Neural cell (in vitro differentiated cells): ENCODE measurements at regions not wholly inside any gene's neighbourhood (a gene's known extent, or its start where the extent isn't known, plus 50 kb on each side); places are given as distances from the start of the nearest gene placed in this dataset.

Source experiments
- EP300 ChIP-seq: fragments of 450-650 bp; conservative IDR thresholded peaks from 2 replicates; pipeline ENCODE4 v1.6.1; 2014; ENCODE audit warnings: antibody characterized with exemption, mild to moderate bottlenecking, moderate library complexity; ENCODE audit not compliant: poor library complexity, severe bottlenecking
- EZH2 ChIP-seq: fragments of 200-600, 300-800 bp; shearing (Covaris generic), sonication (generic); IDR thresholded peaks from 2 replicates; pipeline ENCODE4 v1.6.1; 2014; ENCODE audit warnings: antibody characterized with exemption, low read length, borderline replicate concordance, mild to moderate bottlenecking; ENCODE audit not compliant: insufficient read depth, poor library complexity, severe bottlenecking
- MXI1 ChIP-seq: fragments of 450-650 bp; conservative IDR thresholded peaks from 2 replicates; pipeline ENCODE4 v1.6.1; 2014; ENCODE audit warnings: antibody characterized with exemption, mild to moderate bottlenecking; ENCODE audit not compliant: poor library complexity, severe bottlenecking
- POLR2AphosphoS5 ChIP-seq: IDR thresholded peaks from 2 replicates; pipeline ENCODE4 v1.6.1; 2012
- RAD21 ChIP-seq: fragments of 450-650 bp; conservative IDR thresholded peaks from 2 replicates; pipeline ENCODE4 v1.6.1; 2014; ENCODE audit warnings: antibody characterized with exemption, mild to moderate bottlenecking, moderate library complexity
- SMC3 ChIP-seq: fragments of 450-650 bp; conservative IDR thresholded peaks from 2 replicates; pipeline ENCODE4 v1.6.1; 2014; ENCODE audit warnings: antibody characterized with exemption, mild to moderate bottlenecking, moderate library complexity; ENCODE audit not compliant: poor library complexity
- TF ChIP-seq, protein P1 (sequence below): fragments of 450-650 bp; IDR thresholded peaks from 2 replicates; pipeline ENCODE4 v1.5.1; 2014; ENCODE audit warnings: antibody characterized with exemption, mild to moderate bottlenecking, moderate library complexity; ENCODE audit not compliant: poor library complexity, severe bottlenecking

DNA sequence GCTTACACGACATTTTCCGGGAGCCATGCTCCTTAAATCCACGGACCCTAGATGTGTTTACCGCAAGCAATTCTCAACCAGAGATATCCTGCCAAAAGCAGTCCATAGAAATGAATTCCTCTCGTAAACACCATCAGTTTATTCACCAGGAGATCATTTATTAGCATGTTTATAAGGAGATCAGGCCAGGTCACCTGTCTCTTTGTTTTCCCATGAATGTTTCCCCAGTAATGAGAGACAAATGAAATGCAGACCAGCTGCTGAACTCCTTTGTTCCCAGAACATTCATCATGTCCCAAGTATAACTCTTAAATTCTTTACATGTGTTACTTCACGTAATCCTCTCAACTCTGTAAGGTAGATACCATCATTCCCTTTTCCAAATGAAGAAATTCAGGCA, 137.1 kb downstream of the DDX53 start:
- TF ChIP-seq, protein P1, sequence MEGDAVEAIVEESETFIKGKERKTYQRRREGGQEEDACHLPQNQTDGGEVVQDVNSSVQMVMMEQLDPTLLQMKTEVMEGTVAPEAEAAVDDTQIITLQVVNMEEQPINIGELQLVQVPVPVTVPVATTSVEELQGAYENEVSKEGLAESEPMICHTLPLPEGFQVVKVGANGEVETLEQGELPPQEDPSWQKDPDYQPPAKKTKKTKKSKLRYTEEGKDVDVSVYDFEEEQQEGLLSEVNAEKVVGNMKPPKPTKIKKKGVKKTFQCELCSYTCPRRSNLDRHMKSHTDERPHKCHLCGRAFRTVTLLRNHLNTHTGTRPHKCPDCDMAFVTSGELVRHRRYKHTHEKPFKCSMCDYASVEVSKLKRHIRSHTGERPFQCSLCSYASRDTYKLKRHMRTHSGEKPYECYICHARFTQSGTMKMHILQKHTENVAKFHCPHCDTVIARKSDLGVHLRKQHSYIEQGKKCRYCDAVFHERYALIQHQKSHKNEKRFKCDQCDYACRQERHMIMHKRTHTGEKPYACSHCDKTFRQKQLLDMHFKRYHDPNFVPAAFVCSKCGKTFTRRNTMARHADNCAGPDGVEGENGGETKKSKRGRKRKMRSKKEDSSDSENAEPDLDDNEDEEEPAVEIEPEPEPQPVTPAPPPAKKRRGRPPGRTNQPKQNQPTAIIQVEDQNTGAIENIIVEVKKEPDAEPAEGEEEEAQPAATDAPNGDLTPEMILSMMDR: no peak
- TF ChIP-seq POLR2AphosphoS5 (no peak), EZH2 (no peak), EP300 (no peak), RAD21 (no peak), SMC3 (no peak), MXI1 (no peak)
